Thymus (tissue), 11 donors: ENCODE measurements at regions not wholly inside any gene's neighbourhood (a gene's known extent, or its start where the extent isn't known, plus 50 kb on each side); places are given as distances from the start of the nearest gene placed in this dataset.

Source experiments
- DNase-seq, 9 donors: peaks; one replicate each; pipeline ENCODE4 v3.0.0-alpha.2; 2013; ENCODE audit warnings: low spot score in 9 of 9, low read depth in 6 of 9, missing footprints in 1 of 9
- H3K27ac ChIP-seq, 2 donors: one replicate each; pipeline ENCODE4 v1.5.1; 2013; ENCODE audit warnings: control low read depth in 1 of 2, low read depth in 1 of 2, low read length in 1 of 2, mild to moderate bottlenecking in 1 of 2, moderate library complexity in 1 of 2
- H3K27me3 ChIP-seq, 2 donors: one replicate each; pipeline ENCODE4 v1.5.1; 2013; ENCODE audit warnings: low read length in 1 of 2; ENCODE audit not compliant: control insufficient read depth in 2 of 2, insufficient read depth in 1 of 2
- H3K36me3 ChIP-seq, 2 donors: one replicate each; pipeline ENCODE4 v1.5.1; 2013; ENCODE audit warnings: low read length in 1 of 2, mild to moderate bottlenecking in 1 of 2, moderate library complexity in 1 of 2; ENCODE audit not compliant: control insufficient read depth in 2 of 2, insufficient read depth in 2 of 2
- H3K4me1 ChIP-seq, 2 donors: one replicate each; pipeline ENCODE4 v1.5.1; 2013; ENCODE audit warnings: low read length in 2 of 2; ENCODE audit not compliant: control insufficient read depth in 2 of 2, insufficient read depth in 2 of 2
- H3K4me3 ChIP-seq, 2 donors: one replicate each; pipeline ENCODE4 v1.5.1; 2013; ENCODE audit warnings: low read length in 2 of 2, control low read depth in 1 of 2, mild to moderate bottlenecking in 1 of 2
- H3K9me3 ChIP-seq, 2 donors: one replicate each; pipeline ENCODE4 v1.5.1; 2013; ENCODE audit warnings: low read length in 1 of 2, mild to moderate bottlenecking in 1 of 2; ENCODE audit not compliant: control insufficient read depth in 2 of 2, insufficient read depth in 1 of 2
- WGBS: extraction: QIAGEN DNeasy Blood & Tissue Kit; methylation state at CpG from one replicate; pipeline ENCODE4 v1.1.7; 2013; 5-methylcytosine and 5-hydroxymethylcytosine counted together
- donor health status: healthy.

GRCh38 chr4:162347842-162348213, 184.0 kb upstream of the FSTL5 start:
- no peaks in the 10 kb centered on the region for H3K9me3 ChIP-seq
- H3K27me3 ChIP-seq = no peaks in the 10 kb centered on the region
- no peak for DNase-seq
- no peaks in the 10 kb centered on the region for H3K36me3 ChIP-seq
- WGBS = 15% methylated on average over 3 of the region's 3 CpGs
- no peak overlapping the region for H3K4me3 ChIP-seq
- no peak overlapping the region for H3K27ac ChIP-seq
- H3K4me1 ChIP-seq = no peaks in the 10 kb centered on the region

GRCh38 chr4:162347156-162347841, 183.5 kb upstream of the FSTL5 start:
- Histone ChIP-seq H3K27me3 (no peaks in the 10 kb centered on the region), H3K9me3 (no peaks in the 10 kb centered on the region), H3K27ac (no peak overlapping the region), H3K4me3 (no peak overlapping the region), H3K36me3 (no peaks in the 10 kb centered on the region), H3K4me1 (no peaks in the 10 kb centered on the region)
- DNase-seq = no peak
- 6% methylated on average over 2 of the region's 2 CpGs for WGBS

GRCh38 chr4:162343967-162344366, 180.2 kb upstream of the FSTL5 start:
- H3K4me3 ChIP-seq = no peak overlapping the region
- WGBS = 0% methylated on average over 1 of the region's 1 CpG
- no peaks in the 10 kb centered on the region for H3K9me3 ChIP-seq
- no peaks in the 10 kb centered on the region for H3K4me1 ChIP-seq
- no peak overlapping the region for H3K27ac ChIP-seq
- H3K27me3 ChIP-seq = no peaks in the 10 kb centered on the region
- DNase-seq = no peak
- no peaks in the 10 kb centered on the region for H3K36me3 ChIP-seq

GRCh38 chr4:162341533-162341932, 177.7 kb upstream of the FSTL5 start:
- no peak for DNase-seq
- H3K27ac ChIP-seq = no peak overlapping the region
- H3K9me3 ChIP-seq = peaks cover 0 to 5% of the 10 kb centered on the region in 2 donors
- H3K36me3 ChIP-seq = no peaks in the 10 kb centered on the region
- no peak overlapping the region for H3K4me3 ChIP-seq
- 47% methylated on average over 2 of the region's 2 CpGs for WGBS
- H3K4me1 ChIP-seq = no peaks in the 10 kb centered on the region
- no peaks in the 10 kb centered on the region for H3K27me3 ChIP-seq

GRCh38 chr4:162323919-162324318, 160.1 kb upstream of the FSTL5 start:
- DNase-seq = no peak
- Histone ChIP-seq H3K27me3 (no peaks in the 10 kb centered on the region), H3K4me3 (no peak overlapping the region), H3K36me3 (no peaks in the 10 kb centered on the region), H3K27ac (no peak overlapping the region), H3K9me3 (no peaks in the 10 kb centered on the region), H3K4me1 (no peaks in the 10 kb centered on the region)
- 97% methylated on average over 3 of the region's 3 CpGs for WGBS

- H3K4me3 ChIP-seq = no peak overlapping the region
- no peak for DNase-seq
- no peak overlapping the region for H3K27ac ChIP-seq
- no peaks in the 10 kb centered on the region for H3K9me3 ChIP-seq
- H3K4me1 ChIP-seq = no peaks in the 10 kb centered on the region
- no peaks in the 10 kb centered on the region for H3K27me3 ChIP-seq
- H3K36me3 ChIP-seq = no peaks in the 10 kb centered on the region
- 96% methylated on average over 8 of the region's 8 CpGs for WGBS
Measured at GRCh38 chr4:162322054-162322453, 158.3 kb upstream of the FSTL5 start.

- H3K36me3 ChIP-seq = no peaks in the 10 kb centered on the region
- WGBS = 92% methylated on average over 2 of the region's 2 CpGs
- H3K9me3 ChIP-seq = peaks cover 0 to 5% of the 10 kb centered on the region in 2 donors
- no peaks in the 10 kb centered on the region for H3K4me1 ChIP-seq
- DNase-seq = no peak
- H3K27ac ChIP-seq = no peak overlapping the region
- no peak overlapping the region for H3K4me3 ChIP-seq
- H3K27me3 ChIP-seq = no peaks in the 10 kb centered on the region
Measured at GRCh38 chr4:162285753-162286152, 122.0 kb upstream of the FSTL5 start.

GRCh38 chr4:162282684-162283083, 118.9 kb upstream of the FSTL5 start:
- Histone ChIP-seq H3K27ac (no peak overlapping the region), H3K4me1 (no peaks in the 10 kb centered on the region), H3K36me3 (no peaks in the 10 kb centered on the region), H3K9me3 (peaks cover 0 to 5% of the 10 kb centered on the region in 2 donors), H3K4me3 (no peak overlapping the region), H3K27me3 (no peaks in the 10 kb centered on the region)
- no peak for DNase-seq
- 84% methylated on average over 3 of the region's 3 CpGs for WGBS

GRCh38 chr4:162274354-162274753, 110.6 kb upstream of the FSTL5 start:
- DNase-seq = peak in 5 of 9 donors; percentile 3 to 41 (median 7)
- no peaks in the 10 kb centered on the region for H3K27me3 ChIP-seq
- no peak overlapping the region for H3K27ac ChIP-seq
- H3K36me3 ChIP-seq = no peaks in the 10 kb centered on the region
- no peaks in the 10 kb centered on the region for H3K4me1 ChIP-seq
- no peaks in the 10 kb centered on the region for H3K9me3 ChIP-seq
- 69% methylated on average over 1 of the region's 1 CpG for WGBS
- no peak overlapping the region for H3K4me3 ChIP-seq
